ENCODE measurements at regions not wholly inside any gene's neighbourhood (a gene's known extent, or its start where the extent isn't known, plus 50 kb on each side); places are given as distances from the start of the nearest gene placed in this dataset.

- Histone ChIP-seq H3K79me2 (ENCODE audit: insufficient read depth, low read length) (no peaks in the 10 kb centered on the region), H3K9ac (ENCODE audit: insufficient read depth, low read length, poor library complexity, severe bottlenecking) (no peak overlapping the region), H2AFZ (ENCODE audit: insufficient read depth, low read depth, low read length, poor library complexity, severe bottlenecking) (no peak overlapping the region), H3K27ac (ENCODE audit: low read depth in 1 of 2, low read length in 2 of 2) (no peak overlapping the region), H3K9me3 (replicated peaks in 1 of 2; ENCODE audit: control insufficient read depth in 1 of 2, insufficient read depth in 1 of 2, low read length in 2 of 2) (no peaks in the 10 kb centered on the region), H3K36me3 (replicated peaks in 1 of 2; ENCODE audit: control insufficient read depth in 1 of 2, insufficient read depth in 2 of 2, low read length in 2 of 2) (no peaks in the 10 kb centered on the region), H3K27me3 (ENCODE audit: control insufficient read depth in 2 of 2, insufficient read depth in 2 of 2, low read length in 2 of 2) (no peaks in the 10 kb centered on the region), H4K20me1 (ENCODE audit: insufficient read depth, low read length) (no peaks in the 10 kb centered on the region), H3K4me1 (ENCODE audit: control insufficient read depth in 1 of 2, insufficient read depth in 2 of 2, low read length in 2 of 2) (no peaks in the 10 kb centered on the region), H3K4me2 (replicated peaks; ENCODE audit: extremely low read depth, low read length, poor library complexity, severe bottlenecking) (no peak overlapping the region), H3K4me3 (replicated peaks in 1 of 3; ENCODE audit: low read depth in 2 of 3, low read length in 3 of 3) (no peak overlapping the region)
- Mint-ChIP-seq H3K27ac (no peak overlapping the region), H3K4me1 (no peaks in the 10 kb centered on the region), H3K4me3 (no peak overlapping the region), H3K9me3 (peaks cover 0 to 6% (median 2%) of the 10 kb centered on the region in 7 donors), H3K27me3 (ENCODE audit: low read depth in 3 of 3) (peaks cover 0 to 1% (median 0%) of the 10 kb centered on the region in 3 donors), H3K36me3 (no peaks in the 10 kb centered on the region)
- intact Hi-C loops (cut with micrococcal nuclease) = no loop called here
- TF ChIP-seq, protein P1, sequence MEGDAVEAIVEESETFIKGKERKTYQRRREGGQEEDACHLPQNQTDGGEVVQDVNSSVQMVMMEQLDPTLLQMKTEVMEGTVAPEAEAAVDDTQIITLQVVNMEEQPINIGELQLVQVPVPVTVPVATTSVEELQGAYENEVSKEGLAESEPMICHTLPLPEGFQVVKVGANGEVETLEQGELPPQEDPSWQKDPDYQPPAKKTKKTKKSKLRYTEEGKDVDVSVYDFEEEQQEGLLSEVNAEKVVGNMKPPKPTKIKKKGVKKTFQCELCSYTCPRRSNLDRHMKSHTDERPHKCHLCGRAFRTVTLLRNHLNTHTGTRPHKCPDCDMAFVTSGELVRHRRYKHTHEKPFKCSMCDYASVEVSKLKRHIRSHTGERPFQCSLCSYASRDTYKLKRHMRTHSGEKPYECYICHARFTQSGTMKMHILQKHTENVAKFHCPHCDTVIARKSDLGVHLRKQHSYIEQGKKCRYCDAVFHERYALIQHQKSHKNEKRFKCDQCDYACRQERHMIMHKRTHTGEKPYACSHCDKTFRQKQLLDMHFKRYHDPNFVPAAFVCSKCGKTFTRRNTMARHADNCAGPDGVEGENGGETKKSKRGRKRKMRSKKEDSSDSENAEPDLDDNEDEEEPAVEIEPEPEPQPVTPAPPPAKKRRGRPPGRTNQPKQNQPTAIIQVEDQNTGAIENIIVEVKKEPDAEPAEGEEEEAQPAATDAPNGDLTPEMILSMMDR (IDR thresholded peaks at IDR 0.05) = no peak
- WGBS (ENCODE audit: insufficient coverage) = no CpG with 5 or more reads among the region's 1 CpG
- no peak for DNase-seq
These were observed 92.5 kb upstream of the KL start for GRCh38 chr13:32923725-32924124.

DNA sequence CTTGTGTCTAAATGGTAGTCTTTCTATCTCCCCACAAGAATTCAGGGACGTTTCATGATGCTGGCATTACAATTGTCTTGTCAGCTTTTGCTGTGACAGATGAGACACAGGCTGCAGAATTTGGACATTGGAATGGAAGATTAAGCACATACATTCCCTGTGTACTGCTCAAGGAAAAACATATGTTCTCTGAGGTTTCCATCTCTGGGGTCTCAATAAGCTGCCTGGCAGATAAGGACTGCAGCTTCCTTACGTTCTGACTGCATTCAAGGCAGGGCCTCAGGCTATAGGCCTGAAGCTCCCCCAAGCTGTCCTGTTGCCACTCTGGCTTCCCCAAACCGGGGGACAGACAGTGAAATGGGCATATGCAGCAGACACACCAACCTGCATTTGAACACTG lies 91.3 kb upstream of the KL start:
- no peaks in the 10 kb centered on the region for H3K27me3 ChIP-seq (ENCODE audit: control insufficient read depth in 2 of 2, insufficient read depth in 2 of 2, low read length in 2 of 2)
- H3K9me3 ChIP-seq (replicated peaks in 1 of 2; ENCODE audit: control insufficient read depth in 1 of 2, insufficient read depth in 1 of 2, low read length in 2 of 2) = no peaks in the 10 kb centered on the region
- H2AFZ ChIP-seq (ENCODE audit: insufficient read depth, low read depth, low read length, poor library complexity, severe bottlenecking) = no peak overlapping the region
- no peak for DNase-seq
- 93% methylated on average over 2 of the region's 3 CpGs for WGBS (ENCODE audit: insufficient coverage)
- H3K4me1 ChIP-seq (ENCODE audit: control insufficient read depth in 1 of 2, insufficient read depth in 2 of 2, low read length in 2 of 2) = no peaks in the 10 kb centered on the region
- Mint-ChIP-seq H3K4me1 (no peaks in the 10 kb centered on the region), H3K27ac (no peak overlapping the region), H3K27me3 (ENCODE audit: low read depth in 3 of 3) (peaks cover 0 to 1% (median 0%) of the 10 kb centered on the region in 3 donors), H3K9me3 (peaks cover 0 to 6% (median 3%) of the 10 kb centered on the region in 7 donors), H3K36me3 (no peaks in the 10 kb centered on the region), H3K4me3 (no peak overlapping the region)
- no peak overlapping the region for H3K4me3 ChIP-seq (replicated peaks in 1 of 3; ENCODE audit: low read depth in 2 of 3, low read length in 3 of 3)
- no peak overlapping the region for H3K27ac ChIP-seq (ENCODE audit: low read depth in 1 of 2, low read length in 2 of 2)
- intact Hi-C loops (cut with micrococcal nuclease) = no loop called here
- H3K79me2 ChIP-seq (ENCODE audit: insufficient read depth, low read length) = no peaks in the 10 kb centered on the region
- no peak overlapping the region for H3K4me2 ChIP-seq (replicated peaks; ENCODE audit: extremely low read depth, low read length, poor library complexity, severe bottlenecking)
- H3K9ac ChIP-seq (ENCODE audit: insufficient read depth, low read length, poor library complexity, severe bottlenecking) = no peak overlapping the region
- H4K20me1 ChIP-seq (ENCODE audit: insufficient read depth, low read length) = no peaks in the 10 kb centered on the region
- no peaks in the 10 kb centered on the region for H3K36me3 ChIP-seq (replicated peaks in 1 of 2; ENCODE audit: control insufficient read depth in 1 of 2, insufficient read depth in 2 of 2, low read length in 2 of 2)
- TF ChIP-seq, protein P1 (IDR thresholded peaks at IDR 0.05) = no peak

Measured in CD14-positive monocyte (primary cell).